Trophoblast cell (in vitro differentiated cells and primary cell): ENCODE measurements at regions not wholly inside any gene's neighbourhood (a gene's known extent, or its start where the extent isn't known, plus 50 kb on each side); places are given as distances from the start of the nearest gene placed in this dataset.

Experiments
- DNase-seq, 2 donors: peaks; one replicate each; pipeline ENCODE4 v3.0.0-alpha.2; 2016
- H2AFZ ChIP-seq: 2 replicates; pipeline ENCODE4 v1.6.1; 2013; ENCODE audit warnings: low read length, moderate library complexity, mild to moderate bottlenecking; ENCODE audit not compliant: insufficient read depth, poor library complexity
- H2AK5ac ChIP-seq: 2 replicates; pipeline ENCODE4 v1.6.1; 2013; ENCODE audit warnings: mild to moderate bottlenecking, low read length
- H2BK120ac ChIP-seq: 2 replicates; pipeline ENCODE4 v1.6.1; 2013; ENCODE audit warnings: low read length, mild to moderate bottlenecking, moderate library complexity; ENCODE audit not compliant: insufficient read depth, poor library complexity
- H2BK12ac ChIP-seq: 2 replicates; pipeline ENCODE4 v1.6.1; 2013; ENCODE audit warnings: mild to moderate bottlenecking, low read length, moderate library complexity
- H2BK5ac ChIP-seq: 2 replicates; pipeline ENCODE4 v1.6.1; 2013; ENCODE audit warnings: low read length, low read depth, moderate library complexity, mild to moderate bottlenecking; ENCODE audit not compliant: poor library complexity
- H3K14ac ChIP-seq: 2 replicates; pipeline ENCODE4 v1.6.1; 2013; ENCODE audit warnings: mild to moderate bottlenecking, low read length
- H3K18ac ChIP-seq: 2 replicates; pipeline ENCODE4 v1.6.1; 2013; ENCODE audit warnings: mild to moderate bottlenecking, low read length
- H3K23ac ChIP-seq: 2 replicates; pipeline ENCODE4 v1.6.1; 2013; ENCODE audit warnings: low read length
- H3K27ac ChIP-seq: 2 replicates; pipeline ENCODE4 v1.5.1; 2013; ENCODE audit warnings: low read depth, mild to moderate bottlenecking, inconsistent platforms, low read length, moderate library complexity
- H3K27me3 ChIP-seq: 2 replicates; pipeline ENCODE4 v1.6.1; 2013; ENCODE audit warnings: inconsistent platforms, mild to moderate bottlenecking, low read length, moderate library complexity; ENCODE audit not compliant: insufficient read depth
- H3K36me3 ChIP-seq, 2 experiments: 1 replicate in 1 of 2; 2 replicates in 1 of 2; pipeline ENCODE4 v1.6.1; 2013; ENCODE audit warnings: low read length in 2 of 2, mild to moderate bottlenecking in 2 of 2, moderate library complexity in 1 of 2; ENCODE audit not compliant: insufficient read depth in 2 of 2, control insufficient read depth in 1 of 2
- H3K4ac ChIP-seq: 2 replicates; pipeline ENCODE4 v1.6.1; 2013; ENCODE audit warnings: low read depth, mild to moderate bottlenecking, low read length, moderate library complexity
- H3K4me1 ChIP-seq, 2 experiments: 1 replicate in 1 of 2; 2 replicates in 1 of 2; pipeline ENCODE4 v1.6.1; 2013; ENCODE audit warnings: low read length in 2 of 2, mild to moderate bottlenecking in 2 of 2, moderate library complexity in 1 of 2; ENCODE audit not compliant: insufficient read depth in 2 of 2, control insufficient read depth in 1 of 2
- H3K4me2 ChIP-seq: 2 replicates; pipeline ENCODE4 v1.6.1; 2013; ENCODE audit warnings: inconsistent platforms, mild to moderate bottlenecking, low read length, moderate library complexity
- H3K4me3 ChIP-seq: 2 replicates; pipeline ENCODE4 v1.5.1; 2013; ENCODE audit warnings: mild to moderate bottlenecking, low read depth, low read length, inconsistent platforms
- H3K79me1 ChIP-seq: one replicate; pipeline ENCODE4 v1.6.1; 2013; ENCODE audit warnings: low read length
- H3K79me2 ChIP-seq: 2 replicates; pipeline ENCODE4 v1.6.1; 2013; ENCODE audit warnings: low read length, mild to moderate bottlenecking; ENCODE audit not compliant: control insufficient read depth, insufficient read depth, poor library complexity
- H3K9ac ChIP-seq: 2 replicates; pipeline ENCODE4 v1.6.1; 2013; ENCODE audit warnings: mild to moderate bottlenecking, low read length
- H3K9me3 ChIP-seq: 2 replicates; pipeline ENCODE4 v1.6.1; 2013; ENCODE audit warnings: low read depth, mild to moderate bottlenecking, control low read depth, inconsistent platforms, low read length; ENCODE audit not compliant: insufficient read depth
- H4K12ac ChIP-seq: 2 replicates; pipeline ENCODE4 v1.6.1; 2013; ENCODE audit warnings: low read depth, mild to moderate bottlenecking, low read length, moderate library complexity
- H4K8ac ChIP-seq: 2 replicates; pipeline ENCODE4 v1.6.1; 2013; ENCODE audit warnings: low read depth, mild to moderate bottlenecking, low read length, moderate library complexity
- H4K91ac ChIP-seq: one replicate; pipeline ENCODE4 v1.6.1; 2013; ENCODE audit warnings: low read depth, mild to moderate bottlenecking, low read length, moderate library complexity
- WGBS: extraction: QIAGEN DNeasy Blood & Tissue Kit; methylation state at CpG from one replicate; pipeline ENCODE4 v1.1.7; 2013; ENCODE audit warnings: missing lambda C conversion rate; ENCODE audit not compliant: insufficient read length, insufficient coverage; ENCODE audit errors: extremely low coverage; 5-methylcytosine and 5-hydroxymethylcytosine counted together

DNA sequence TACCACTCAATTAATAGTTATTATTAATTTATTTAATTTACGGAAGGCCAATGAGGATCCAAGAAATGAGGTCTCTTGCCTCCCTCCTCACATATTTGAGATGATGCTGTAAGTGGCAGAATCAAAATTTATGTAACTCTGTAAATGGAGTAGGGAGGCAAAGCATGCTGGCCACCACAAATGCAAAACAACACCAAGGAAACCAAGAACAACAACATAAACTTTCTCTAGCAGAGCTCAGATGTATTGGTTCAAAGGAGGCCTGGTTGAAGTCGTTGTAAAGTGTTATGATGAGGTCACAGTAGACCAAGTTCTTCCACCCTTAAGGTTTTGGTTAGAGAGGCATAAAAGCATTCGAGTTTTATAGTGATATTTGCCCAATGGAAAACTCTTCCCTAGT, 194.8 kb upstream of the FAT1 start:
- Histone ChIP-seq H2BK120ac (no peak overlapping the region), H3K14ac (no peak overlapping the region), H3K4me2 (no peak overlapping the region), H3K4ac (no peak overlapping the region), H3K36me3 (no peaks in the 10 kb centered on the region), H3K79me2 (no peaks in the 10 kb centered on the region), H3K4me3 (no peak overlapping the region), H2BK5ac (no peak overlapping the region), H3K27ac (no peak overlapping the region), H2AFZ (no peak overlapping the region), H3K4me1 (no peaks in the 10 kb centered on the region), H3K9ac (no peak overlapping the region), H3K27me3 (no peaks in the 10 kb centered on the region), H4K12ac (no peak overlapping the region), H2BK12ac (no peak overlapping the region), H3K18ac (no peak overlapping the region), H3K23ac (no peak overlapping the region), H2AK5ac (no peak overlapping the region), H4K91ac (no peak overlapping the region), H4K8ac (no peak overlapping the region), H3K9me3 (no peaks in the 10 kb centered on the region), H3K79me1 (peaks cover 2% of the 10 kb centered on the region)
- DNase-seq = peak in 1 of 2 donors; percentile 29
- no CpG with 5 or more reads among the region's 3 CpGs for WGBS

DNA sequence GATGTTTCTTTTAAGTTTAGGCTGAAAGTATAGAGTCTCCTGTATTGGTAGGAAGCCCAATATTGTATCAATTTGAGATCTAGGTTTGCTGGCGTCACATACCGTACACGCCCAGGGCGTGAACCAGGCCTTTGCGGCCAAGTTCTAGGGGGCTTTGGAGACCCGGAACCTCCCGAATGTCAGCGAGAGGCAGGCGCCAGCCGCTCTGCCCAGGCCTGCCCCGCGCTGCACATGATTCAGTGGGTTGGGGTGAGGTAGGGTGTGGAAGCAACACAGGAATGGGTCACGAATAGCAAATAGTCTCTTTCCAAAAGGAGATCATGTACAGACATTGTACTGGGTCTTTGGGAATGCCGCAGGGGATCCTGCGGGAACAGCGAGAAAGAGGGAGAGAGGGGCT, 195.7 kb upstream of the FAT1 start:
- H4K8ac ChIP-seq = no peak overlapping the region
- no peak overlapping the region for H2BK5ac ChIP-seq
- H2AK5ac ChIP-seq = no peak overlapping the region
- no peak overlapping the region for H2AFZ ChIP-seq
- no peak overlapping the region for H3K18ac ChIP-seq
- no peaks in the 10 kb centered on the region for H3K36me3 ChIP-seq
- H3K27ac ChIP-seq = no peak overlapping the region
- WGBS = no CpG with 5 or more reads among the region's 16 CpGs
- H3K9me3 ChIP-seq = no peaks in the 10 kb centered on the region
- H3K23ac ChIP-seq = no peak overlapping the region
- H3K9ac ChIP-seq = no peak overlapping the region
- no peak overlapping the region for H4K12ac ChIP-seq
- peak overlapping the region; percentile 7 for H2BK12ac ChIP-seq
- no peaks in the 10 kb centered on the region for H3K79me2 ChIP-seq
- H3K4me1 ChIP-seq = no peaks in the 10 kb centered on the region
- peaks cover 2% of the 10 kb centered on the region for H3K79me1 ChIP-seq
- no peak for DNase-seq
- no peak overlapping the region for H3K4ac ChIP-seq
- H3K4me2 ChIP-seq = no peak overlapping the region
- no peak overlapping the region for H2BK120ac ChIP-seq
- H3K27me3 ChIP-seq = no peaks in the 10 kb centered on the region
- H3K4me3 ChIP-seq = no peak overlapping the region
- H4K91ac ChIP-seq = peak overlapping the region; percentile 20
- H3K14ac ChIP-seq = no peak overlapping the region

DNA sequence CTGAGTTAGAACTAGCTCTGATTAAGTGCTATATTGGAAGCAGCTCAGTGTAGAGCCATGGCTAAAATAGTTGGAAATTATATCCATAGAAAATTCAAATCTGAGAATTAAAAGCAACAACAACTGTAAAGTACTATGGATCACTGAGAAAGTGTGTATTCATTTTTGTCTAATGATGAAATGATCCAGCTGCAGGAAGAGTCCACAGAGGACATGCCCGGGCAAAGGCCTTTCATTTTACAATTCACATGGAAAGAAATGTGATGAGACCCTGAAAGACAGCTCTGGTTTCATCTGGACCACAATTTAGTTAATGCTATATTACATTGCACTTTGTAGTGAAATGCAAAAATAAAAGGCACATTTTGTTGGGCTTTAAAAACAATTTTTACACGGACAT, 196.8 kb upstream of the FAT1 start:
- no peak overlapping the region for H3K4me2 ChIP-seq
- H3K4me3 ChIP-seq = no peak overlapping the region
- no peak overlapping the region for H3K27ac ChIP-seq
- no peak overlapping the region for H4K8ac ChIP-seq
- no peak overlapping the region for H3K14ac ChIP-seq
- H3K36me3 ChIP-seq = no peaks in the 10 kb centered on the region
- H3K9me3 ChIP-seq = no peaks in the 10 kb centered on the region
- no peak overlapping the region for H2AK5ac ChIP-seq
- no peak overlapping the region for H3K9ac ChIP-seq
- no peaks in the 10 kb centered on the region for H3K79me2 ChIP-seq
- H2BK12ac ChIP-seq = no peak overlapping the region
- DNase-seq = peak in 1 of 2 donors; percentile 18
- H3K23ac ChIP-seq = no peak overlapping the region
- no peaks in the 10 kb centered on the region for H3K27me3 ChIP-seq
- no peak overlapping the region for H4K12ac ChIP-seq
- H2AFZ ChIP-seq = no peak overlapping the region
- no peak overlapping the region for H3K4ac ChIP-seq
- H3K79me1 ChIP-seq = peaks cover 2% of the 10 kb centered on the region
- no peak overlapping the region for H2BK5ac ChIP-seq
- no peak overlapping the region for H2BK120ac ChIP-seq
- H3K18ac ChIP-seq = no peak overlapping the region
- no peak overlapping the region for H4K91ac ChIP-seq
- H3K4me1 ChIP-seq = no peaks in the 10 kb centered on the region
- no CpG with 5 or more reads among the region's 2 CpGs for WGBS

DNA sequence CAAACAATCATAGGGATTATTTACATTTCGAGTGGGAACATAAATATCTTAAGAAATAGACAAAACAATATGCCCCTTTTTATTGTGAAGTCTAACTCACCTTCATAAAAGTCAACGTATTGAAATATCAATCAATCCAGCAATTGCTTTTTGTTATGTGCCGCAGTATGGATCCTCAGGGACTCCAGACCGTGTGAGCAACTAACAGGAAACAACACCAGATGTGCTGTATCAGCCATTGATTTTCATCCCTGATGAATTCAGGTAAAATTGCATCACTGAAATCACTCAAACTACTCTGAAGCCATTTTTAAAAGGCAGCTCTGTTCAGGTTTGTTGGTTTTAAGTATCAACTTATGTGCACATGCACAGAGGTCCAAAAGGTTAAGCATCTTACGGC, 197.3 kb upstream of the FAT1 start:
- H3K14ac ChIP-seq = no peak overlapping the region
- H2BK12ac ChIP-seq = no peak overlapping the region
- H3K4ac ChIP-seq = no peak overlapping the region
- H3K9ac ChIP-seq = no peak overlapping the region
- no peaks in the 10 kb centered on the region for H3K27me3 ChIP-seq
- H3K23ac ChIP-seq = no peak overlapping the region
- no peaks in the 10 kb centered on the region for H3K79me2 ChIP-seq
- H2BK5ac ChIP-seq = no peak overlapping the region
- no CpG with 5 or more reads among the region's 5 CpGs for WGBS
- no peak for DNase-seq
- H3K18ac ChIP-seq = no peak overlapping the region
- no peaks in the 10 kb centered on the region for H3K9me3 ChIP-seq
- no peaks in the 10 kb centered on the region for H3K4me1 ChIP-seq
- H3K4me2 ChIP-seq = no peak overlapping the region
- H2AK5ac ChIP-seq = no peak overlapping the region
- H4K91ac ChIP-seq = no peak overlapping the region
- no peak overlapping the region for H2AFZ ChIP-seq
- no peak overlapping the region for H3K4me3 ChIP-seq
- no peak overlapping the region for H4K8ac ChIP-seq
- H4K12ac ChIP-seq = no peak overlapping the region
- H3K79me1 ChIP-seq = peaks cover 2% of the 10 kb centered on the region
- no peaks in the 10 kb centered on the region for H3K36me3 ChIP-seq
- no peak overlapping the region for H3K27ac ChIP-seq
- H2BK120ac ChIP-seq = no peak overlapping the region
